GM12878 (cell line): ENCODE measurements at regions not wholly inside any gene's neighbourhood (a gene's known extent, or its start where the extent isn't known, plus 50 kb on each side); places are given as distances from the start of the nearest gene placed in this dataset.

Experiments
- ATAC-seq: fragments of 200-7000 bp; cut with Tn5 transposase; 3 replicates; pipeline ENCODE4 v1.9.1; 2020; ENCODE audit warnings: mild to moderate bottlenecking, moderate library complexity
- BruUV-seq: library from RNA; stranded (reverse); fragments of 400-500 nt; replicated peaks from 2 replicates; lab custom pipeline; 2021; lab: Mats Ljungman, UMichigan
- CTCF ChIA-PET: fragments of 300-600 bp; sonication (Branson Sonifier 250); formaldehyde crosslinking; extraction: SDS; loops from one replicate; lab custom pipeline; 2021; ENCODE audit warnings: inconsistent platforms; lab: Yijun Ruan, JAX
- POLR2A ChIA-PET: fragments of 350-600 bp; formaldehyde crosslinking; extraction: SDS; loops from one replicate; lab custom pipeline; 2021; ENCODE audit warnings: inconsistent platforms; lab: Charles Lee
- RAD21 ChIA-PET: fragments of 300-600 bp; sonication (Branson Sonifier 250); formaldehyde crosslinking; loops from one replicate; lab custom pipeline; 2023; ENCODE audit warnings: antibody characterized with exemption; ENCODE audit not compliant: unreplicated experiment; lab: Charles Lee
- SMC1A ChIA-PET: fragments of 300-600 bp; sonication (Branson Sonifier 250); formaldehyde crosslinking; loops from one replicate; lab custom pipeline; 2023; ENCODE audit not compliant: unreplicated experiment, uncharacterized antibody; lab: Charles Lee
- DNase-seq: peaks from one replicate; pipeline ENCODE4 v3.0.0-alpha.2; 2011; ENCODE audit warnings: low read depth, low spot score
- FAIRE-seq: peaks from 3 replicates; lab custom pipeline; 2011; peaks lifted over from hg19 to GRCh38; lab: Jason Lieb, UNC
- H2AFZ ChIP-seq: 2 replicates; pipeline ENCODE4 v1.6.0; 2011; ENCODE audit warnings: low read depth, low read length, control low read depth; ENCODE audit not compliant: control insufficient read depth
- H3K27ac ChIP-seq: 2 replicates; pipeline ENCODE4 v1.5.1; 2011; ENCODE audit warnings: control low read depth; ENCODE audit not compliant: control insufficient read depth, insufficient read depth
- H3K27me3 ChIP-seq, 2 experiments: replicated peaks in 1 of 2; 2 replicates each; pipeline versions ENCODE4 v1.6.0 to v1.6.1; 2011; ENCODE audit warnings: low read length in 1 of 2; ENCODE audit not compliant: control insufficient read depth in 2 of 2, insufficient read depth in 2 of 2
- H3K36me3 ChIP-seq, 2 experiments: 2 replicates each; pipeline ENCODE4 v1.5.1; 2011; ENCODE audit warnings: low read length in 1 of 2; ENCODE audit not compliant: control insufficient read depth in 2 of 2, insufficient read depth in 2 of 2
- H3K4me1 ChIP-seq: 2 replicates; pipeline ENCODE4 v1.6.1; 2011; ENCODE audit warnings: mild to moderate bottlenecking, low read length, moderate library complexity, mixed read lengths; ENCODE audit not compliant: control insufficient read depth, insufficient read depth
- H3K4me2 ChIP-seq: 2 replicates; pipeline ENCODE4 v1.6.0; 2011; ENCODE audit warnings: control low read depth; ENCODE audit not compliant: control insufficient read depth, insufficient read depth
- H3K4me3 ChIP-seq: fragments of 200-600 bp; sonication (generic); 2 replicates; pipeline ENCODE4 v1.5.1; 2016
- H3K79me2 ChIP-seq: 2 replicates; pipeline ENCODE4 v1.6.0; 2011; ENCODE audit warnings: low read length; ENCODE audit not compliant: control insufficient read depth, insufficient read depth
- H3K9ac ChIP-seq: 2 replicates; pipeline ENCODE4 v1.8.0; 2011; ENCODE audit warnings: low read length, control low read depth, mixed read lengths; ENCODE audit not compliant: control insufficient read depth, insufficient read depth
- H3K9me3 ChIP-seq: replicated peaks from 3 replicates; pipeline ENCODE4 v1.5.1; 2011; ENCODE audit warnings: mild to moderate bottlenecking, low read length; ENCODE audit not compliant: control insufficient read depth, insufficient read depth
- H4K20me1 ChIP-seq: 2 replicates; pipeline ENCODE4 v1.6.0; 2011; ENCODE audit not compliant: control insufficient read depth, insufficient read depth
- CUX1 ChIP-seq: IDR thresholded peaks from 2 replicates; pipeline ENCODE4 v1.6.1; 2012; ENCODE audit warnings: improper control_type of control experiment, low read depth, low read length; ENCODE audit not compliant: insufficient replicate concordance
- MEF2A ChIP-seq: IDR thresholded peaks from 2 replicates; pipeline ENCODE4 v1.6.1; 2011; ENCODE audit warnings: low read depth, mild to moderate bottlenecking, low read length, moderate library complexity; ENCODE audit not compliant: insufficient read depth
- NFYB ChIP-seq: IDR thresholded peaks from 2 replicates; pipeline ENCODE4 v1.6.1; 2011; ENCODE audit warnings: low read depth, mild to moderate bottlenecking, low read length, improper control_type of control experiment, moderate library complexity; ENCODE audit not compliant: insufficient read depth
- POU2F2 ChIP-seq: IDR thresholded peaks from 3 replicates; pipeline ENCODE4 v1.6.1; 2011; ENCODE audit warnings: low read depth, mild to moderate bottlenecking, low read length, borderline replicate concordance
- SUPT20H ChIP-seq: IDR thresholded peaks from 2 replicates; pipeline ENCODE4 v1.6.1; 2011; ENCODE audit warnings: low read depth, mild to moderate bottlenecking, low read length, moderate library complexity, borderline replicate concordance; ENCODE audit not compliant: control insufficient read depth
- ZNF24 ChIP-seq: fragments of 450-650 bp; IDR thresholded peaks from 2 replicates; pipeline ENCODE4 v1.6.1; 2017; ENCODE audit warnings: antibody characterized with exemption, mild to moderate bottlenecking
- ZNF687 ChIP-seq: fragments of 450-650 bp; IDR thresholded peaks from 2 replicates; pipeline ENCODE4 v1.6.1; 2017; ENCODE audit warnings: mild to moderate bottlenecking, moderate library complexity
- WGBS: methylation state at CpG from one replicate; pipeline ENCODE4 v1.1.6; 2016; ENCODE audit warnings: low lambda C conversion rate; ENCODE audit not compliant: insufficient replicate concordance, insufficient coverage; ENCODE audit errors: missing lambda C conversion rate; 5-methylcytosine and 5-hydroxymethylcytosine counted together
- in situ Hi-C: fragments of 300-500 bp; cut with MboI; formaldehyde crosslinking; loops from 9 replicates; pipeline ENCODE4 v1.14.3; 2018; ENCODE audit warnings: mixed read lengths
- intact Hi-C: fragments of 100-400 bp; cut with micrococcal nuclease; formaldehyde crosslinking; loops from one replicate; pipeline ENCODE4 v1.14.2; 2022; ENCODE audit not compliant: unreplicated experiment

GRCh38 chr2:65652066-65652465 is 219.7 kb upstream of the SPRED2 start:
- DNase-seq: no peak
- intact Hi-C loops (no loop called here), in situ Hi-C loops (no loop called here)
- Histone ChIP-seq H3K27ac (no peak overlapping the region), H3K4me3 (no peak overlapping the region), H3K36me3 (no peaks in the 10 kb centered on the region), H4K20me1 (no peaks in the 10 kb centered on the region), H3K79me2 (no peaks in the 10 kb centered on the region), H3K9me3 (no peaks in the 10 kb centered on the region), H3K9ac (no peak overlapping the region), H3K27me3 (no peaks in the 10 kb centered on the region), H3K4me2 (no peak overlapping the region), H3K4me1 (no peaks in the 10 kb centered on the region), H2AFZ (no peak overlapping the region)
- ChIA-PET CTCF (interaction anchor here (1.1 kb wide), 1 partner anchor 58 kb away, joined by 3 read pairs; no protein-coding TSS in a partner anchor), POLR2A (no interaction called here), SMC1A (interaction anchor here (1.1 kb wide), 1 partner anchor 39 kb away, joined by 3 read pairs; no protein-coding TSS in a partner anchor), RAD21 (interaction anchor here (1.3 kb wide), 1 partner anchor 12 kb away, joined by 3 read pairs; no protein-coding TSS in a partner anchor)
- ATAC-seq: no peak
- WGBS: 55% methylated on average over 1 of the region's 1 CpG
- TF ChIP-seq POU2F2: no peak
- no peak for TF ChIP-seq ZNF24
- TF ChIP-seq NFYB: no peak
- no peak for TF ChIP-seq MEF2A
- no peak for TF ChIP-seq CUX1
- TF ChIP-seq ZNF687: no peak
- TF ChIP-seq SUPT20H: no peak
- no TSS peak for BruUV-seq
- no peak for FAIRE-seq
